Panc1 (cell line): ENCODE measurements at regions not wholly inside any gene's neighbourhood (a gene's known extent, or its start where the extent isn't known, plus 50 kb on each side); places are given as distances from the start of the nearest gene placed in this dataset.

Experiments used
- ATAC-seq: fragments of 200-7000 bp; cut with Tn5 transposase; 2 replicates; pipeline ENCODE4 v1.9.1; 2020; ENCODE audit warnings: mild to moderate bottlenecking, moderate library complexity
- BruUV-seq: library from RNA; stranded (reverse); fragments of 400-500 nt; replicated peaks from 2 replicates; lab custom pipeline; 2021; lab: Mats Ljungman, UMichigan
- CTCF ChIA-PET: fragments of 300-600 bp; sonication (Branson Sonifier 250); formaldehyde crosslinking; loops from one replicate; lab custom pipeline; 2022; ENCODE audit warnings: antibody characterized with exemption; lab: Charles Lee
- POLR2A ChIA-PET: fragments of 300-600 bp; sonication (Branson Sonifier 250); formaldehyde crosslinking; loops from one replicate; lab custom pipeline; 2022; ENCODE audit warnings: antibody characterized with exemption; lab: Charles Lee
- DNase-seq: peaks from one replicate; pipeline ENCODE4 v3.0.0-alpha.2; 2010; ENCODE audit warnings: low read depth, low spot score
- H3K27ac ChIP-seq: 2 replicates; pipeline ENCODE4 v1.5.1; 2011; ENCODE audit warnings: mild to moderate bottlenecking, low read length, inconsistent platforms
- H3K27me3 ChIP-seq: fragments of 200-500 bp; sonication (Bioruptor generic); 2 replicates; pipeline ENCODE4 v1.6.0; 2014; ENCODE audit warnings: low read length, inconsistent platforms; ENCODE audit not compliant: control insufficient read depth, insufficient read depth
- H3K36me3 ChIP-seq: fragments of 200-500 bp; sonication (Bioruptor generic); 2 replicates; pipeline ENCODE4 v1.5.1; 2014; ENCODE audit warnings: inconsistent platforms, mild to moderate bottlenecking, low read length, moderate library complexity; ENCODE audit not compliant: control insufficient read depth, insufficient read depth
- H3K4me1 ChIP-seq: 2 replicates; pipeline ENCODE4 v1.5.1; 2011; ENCODE audit warnings: inconsistent platforms, mild to moderate bottlenecking, low read length, moderate library complexity; ENCODE audit not compliant: control insufficient read depth, insufficient read depth
- H3K4me3 ChIP-seq, 2 experiments: 2 replicates each; pipeline ENCODE4 v1.5.1; 2011 to 2012; ENCODE audit warnings: low read depth in 2 of 2, low read length in 2 of 2, mild to moderate bottlenecking in 2 of 2, inconsistent platforms in 1 of 2, moderate library complexity in 1 of 2
- H3K9me3 ChIP-seq: fragments of 200-500 bp; sonication (Bioruptor generic); 2 replicates; pipeline ENCODE4 v1.5.1; 2014; ENCODE audit warnings: low read depth, mild to moderate bottlenecking, inconsistent platforms, low read length, moderate library complexity; ENCODE audit not compliant: control insufficient read depth, insufficient read depth
- CTCF ChIP-seq: fragments of 450-650 bp; IDR thresholded peaks from 2 replicates; pipeline ENCODE4 v1.5.1; 2017; ENCODE audit warnings: mild to moderate bottlenecking
- POLR2AphosphoS5 ChIP-seq: IDR thresholded peaks from 2 replicates; pipeline ENCODE4 v1.6.1; 2012; ENCODE audit warnings: mild to moderate bottlenecking, low read depth, low read length, moderate library complexity
- SIN3A ChIP-seq: IDR thresholded peaks from 2 replicates; pipeline ENCODE4 v1.6.1; 2012; ENCODE audit warnings: low read depth, mild to moderate bottlenecking, low read length, moderate library complexity, borderline replicate concordance; ENCODE audit not compliant: insufficient read depth
- TCF7L2 ChIP-seq: IDR thresholded peaks from 2 replicates; pipeline ENCODE4 v1.6.1; 2011; ENCODE audit warnings: mild to moderate bottlenecking, low read depth, low read length, inconsistent platforms
- in situ Hi-C: cut with HindIII; loops from 2 replicates; pipeline ENCODE4 v1.10.0; 2016; ENCODE audit warnings: low sequenced_read_pairs, low pct_unique_long_range_greater_than_20kb
- intact Hi-C: fragments of 100-400 bp; cut with micrococcal nuclease; formaldehyde crosslinking; loops from one replicate; pipeline ENCODE4 v1.10.0; 2022; ENCODE audit not compliant: unreplicated experiment
- TF ChIP-seq, protein P1 (sequence below), 2 experiments: IDR thresholded peaks; 2 replicates each; pipeline ENCODE4 v1.6.1; 2011 to 2012; ENCODE audit warnings: low read depth in 2 of 2, control low read depth in 1 of 2, low read length in 1 of 2, mild to moderate bottlenecking in 1 of 2, moderate library complexity in 1 of 2; ENCODE audit not compliant: insufficient read depth in 1 of 2

DNA sequence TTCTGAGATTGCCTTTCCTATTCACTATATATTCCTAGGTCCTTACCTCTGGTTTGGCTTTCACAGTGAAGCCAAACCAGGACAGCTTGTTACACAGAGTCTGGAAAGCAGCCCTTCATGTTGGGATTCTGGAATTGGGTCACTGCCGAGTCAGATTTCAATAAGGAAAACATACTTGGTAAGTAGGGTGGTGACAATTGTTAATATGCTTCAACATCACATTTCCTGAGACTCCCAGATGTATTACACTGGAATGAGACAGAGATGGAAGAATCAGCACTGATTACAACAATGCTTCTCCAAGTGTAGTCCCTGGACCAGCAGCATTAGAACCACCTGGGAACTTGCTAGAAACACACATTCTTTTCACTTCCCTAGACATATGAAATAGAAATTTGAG, 268.9 kb upstream of the SEMA3C start:
- Histone ChIP-seq H3K9me3 (no peaks in the 10 kb centered on the region), H3K27me3 (no peaks in the 10 kb centered on the region), H3K4me1 (no peaks in the 10 kb centered on the region), H3K4me3 (no peak overlapping the region), H3K36me3 (no peaks in the 10 kb centered on the region), H3K27ac (peak overlapping the region; percentile 21; the same call in 1 of the 2 replicates)
- ATAC-seq, result no peak
- TF ChIP-seq, protein P1, sequence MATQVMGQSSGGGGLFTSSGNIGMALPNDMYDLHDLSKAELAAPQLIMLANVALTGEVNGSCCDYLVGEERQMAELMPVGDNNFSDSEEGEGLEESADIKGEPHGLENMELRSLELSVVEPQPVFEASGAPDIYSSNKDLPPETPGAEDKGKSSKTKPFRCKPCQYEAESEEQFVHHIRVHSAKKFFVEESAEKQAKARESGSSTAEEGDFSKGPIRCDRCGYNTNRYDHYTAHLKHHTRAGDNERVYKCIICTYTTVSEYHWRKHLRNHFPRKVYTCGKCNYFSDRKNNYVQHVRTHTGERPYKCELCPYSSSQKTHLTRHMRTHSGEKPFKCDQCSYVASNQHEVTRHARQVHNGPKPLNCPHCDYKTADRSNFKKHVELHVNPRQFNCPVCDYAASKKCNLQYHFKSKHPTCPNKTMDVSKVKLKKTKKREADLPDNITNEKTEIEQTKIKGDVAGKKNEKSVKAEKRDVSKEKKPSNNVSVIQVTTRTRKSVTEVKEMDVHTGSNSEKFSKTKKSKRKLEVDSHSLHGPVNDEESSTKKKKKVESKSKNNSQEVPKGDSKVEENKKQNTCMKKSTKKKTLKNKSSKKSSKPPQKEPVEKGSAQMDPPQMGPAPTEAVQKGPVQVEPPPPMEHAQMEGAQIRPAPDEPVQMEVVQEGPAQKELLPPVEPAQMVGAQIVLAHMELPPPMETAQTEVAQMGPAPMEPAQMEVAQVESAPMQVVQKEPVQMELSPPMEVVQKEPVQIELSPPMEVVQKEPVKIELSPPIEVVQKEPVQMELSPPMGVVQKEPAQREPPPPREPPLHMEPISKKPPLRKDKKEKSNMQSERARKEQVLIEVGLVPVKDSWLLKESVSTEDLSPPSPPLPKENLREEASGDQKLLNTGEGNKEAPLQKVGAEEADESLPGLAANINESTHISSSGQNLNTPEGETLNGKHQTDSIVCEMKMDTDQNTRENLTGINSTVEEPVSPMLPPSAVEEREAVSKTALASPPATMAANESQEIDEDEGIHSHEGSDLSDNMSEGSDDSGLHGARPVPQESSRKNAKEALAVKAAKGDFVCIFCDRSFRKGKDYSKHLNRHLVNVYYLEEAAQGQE (IDR thresholded peaks at IDR 0.05; ENCODE audit: insufficient read depth in 1 of 2, low read depth in 2 of 2, low read length in 1 of 2), result no peak
- TF ChIP-seq CTCF, result no peak
- CTCF ChIA-PET, result no interaction called here
- intact Hi-C loops (loop anchor here (5.0 kb wide), 1 partner anchor 635 kb away; no protein-coding TSS in a partner anchor), in situ Hi-C loops (no loop called here)
- BruUV-seq, result no TSS peak
- POLR2A ChIA-PET, result no interaction called here
- DNase-seq, result no peak

DNA sequence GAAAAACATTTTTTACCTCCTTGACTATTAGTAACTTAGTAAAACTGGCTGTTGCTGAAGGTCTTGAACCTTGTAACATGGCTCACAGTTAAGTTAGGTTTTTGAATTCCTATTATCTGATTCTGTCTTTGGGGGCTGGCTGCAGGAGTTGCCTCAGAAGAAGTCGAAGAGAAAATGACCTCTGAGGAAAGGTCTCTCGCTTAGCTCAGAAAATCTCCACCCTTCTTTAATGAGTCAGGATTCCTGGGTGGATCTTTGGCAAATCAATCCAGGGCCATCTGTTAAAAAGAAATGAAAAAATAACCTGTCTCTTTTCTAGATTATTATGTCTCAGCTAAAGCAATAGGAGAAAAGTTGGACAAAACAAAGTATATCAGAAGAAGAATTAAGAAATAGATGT, 267.8 kb upstream of the SEMA3C start:
- H3K4me1 ChIP-seq, result no peaks in the 10 kb centered on the region
- intact Hi-C loops (loop anchor here (5.0 kb wide), 1 partner anchor 636 kb away; no protein-coding TSS in a partner anchor), in situ Hi-C loops (no loop called here)
- POLR2A ChIA-PET, result no interaction called here
- DNase-seq, result no peak
- TF ChIP-seq POLR2AphosphoS5, result no peak
- no peak for TF ChIP-seq CTCF
- no peak for TF ChIP-seq SIN3A
- TF ChIP-seq, protein P1 (IDR thresholded peaks at IDR 0.05; ENCODE audit: insufficient read depth in 1 of 2, low read depth in 2 of 2, low read length in 1 of 2), result no peak
- no peak for TF ChIP-seq TCF7L2
- no peaks in the 10 kb centered on the region for H3K9me3 ChIP-seq
- H3K27ac ChIP-seq, result peak overlapping the region; percentile 29; the same call in 1 of the 2 replicates
- H3K4me3 ChIP-seq, result no peak overlapping the region
- no peaks in the 10 kb centered on the region for H3K27me3 ChIP-seq
- H3K36me3 ChIP-seq, result no peaks in the 10 kb centered on the region
- no peak for ATAC-seq
- CTCF ChIA-PET, result no interaction called here
- BruUV-seq, result no TSS peak
